ENCODE measurements at regions not wholly inside any gene's neighbourhood (a gene's known extent, or its start where the extent isn't known, plus 50 kb on each side); places are given as distances from the start of the nearest gene placed in this dataset.
"Not testable (repeated sequence)": the region's sequence is repeated elsewhere in the genome, so short reads cannot be mapped to it uniquely, and the experiment has no call there.

DNA sequence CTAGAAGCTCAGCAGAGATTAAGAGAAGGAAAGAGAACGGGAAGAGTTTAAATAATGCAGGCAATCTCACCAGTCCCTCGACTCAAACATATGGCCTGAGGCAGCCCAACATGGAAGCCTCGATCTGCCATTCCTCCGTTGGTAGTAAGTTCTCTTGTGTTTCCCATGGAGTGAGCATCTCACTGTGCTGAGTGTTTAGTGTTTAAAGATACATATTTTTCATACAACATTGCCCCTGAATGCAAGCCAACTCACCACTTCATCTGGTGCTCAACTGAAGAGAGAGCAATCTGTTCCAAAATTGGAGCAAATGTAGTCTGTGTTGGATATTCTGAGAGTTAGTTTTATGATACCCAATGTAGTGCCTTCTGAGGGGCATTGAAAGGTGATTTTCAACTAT is 171.5 kb upstream of the ATP10B start:
- no peak for TF ChIP-seq ZFX (IDR thresholded peaks at IDR 0.05; ENCODE audit: borderline replicate concordance)
- no peak for TF ChIP-seq CTCF (IDR thresholded peaks at IDR 0.05)
- H3K27ac ChIP-seq = no peak overlapping the region

- H3K27ac ChIP-seq = no peak overlapping the region
- TF ChIP-seq ZFX (IDR thresholded peaks at IDR 0.05; ENCODE audit: borderline replicate concordance) (no peak), CTCF (IDR thresholded peaks at IDR 0.05) (no peak)
Observed at GRCh38 chr5:161022151-161022550, 170.1 kb upstream of the ATP10B start.

DNA sequence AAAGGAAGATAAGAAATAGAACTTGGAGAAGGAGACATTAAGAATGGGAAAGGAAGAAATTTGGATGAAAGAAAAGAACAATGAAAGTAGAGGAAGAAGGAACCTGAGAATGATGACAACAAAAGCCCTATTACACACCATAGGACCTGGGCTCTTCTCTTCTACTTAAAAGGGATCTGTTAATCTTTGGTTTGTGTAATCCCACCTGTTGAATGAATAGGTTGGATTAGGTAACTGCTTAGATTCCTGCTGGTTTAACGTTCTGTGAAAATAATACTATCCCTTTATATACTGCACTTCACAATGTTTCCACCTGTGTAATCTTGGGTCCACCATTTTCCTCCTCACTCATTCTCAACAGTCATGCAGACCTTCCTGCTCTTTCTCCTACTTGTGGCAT is 157.8 kb upstream of the ATP10B start:
- no peak overlapping the region for H3K27ac ChIP-seq
- no peak for TF ChIP-seq CTCF (IDR thresholded peaks at IDR 0.05)
- no peak for TF ChIP-seq ZFX (IDR thresholded peaks at IDR 0.05; ENCODE audit: borderline replicate concordance)

- TF ChIP-seq ZFX (IDR thresholded peaks at IDR 0.05; ENCODE audit: borderline replicate concordance) (no peak), CTCF (IDR thresholded peaks at IDR 0.05) (no peak)
- H3K27ac ChIP-seq = no peak overlapping the region
Observed at GRCh38 chr5:161009194-161009593, 157.2 kb upstream of the ATP10B start.

DNA sequence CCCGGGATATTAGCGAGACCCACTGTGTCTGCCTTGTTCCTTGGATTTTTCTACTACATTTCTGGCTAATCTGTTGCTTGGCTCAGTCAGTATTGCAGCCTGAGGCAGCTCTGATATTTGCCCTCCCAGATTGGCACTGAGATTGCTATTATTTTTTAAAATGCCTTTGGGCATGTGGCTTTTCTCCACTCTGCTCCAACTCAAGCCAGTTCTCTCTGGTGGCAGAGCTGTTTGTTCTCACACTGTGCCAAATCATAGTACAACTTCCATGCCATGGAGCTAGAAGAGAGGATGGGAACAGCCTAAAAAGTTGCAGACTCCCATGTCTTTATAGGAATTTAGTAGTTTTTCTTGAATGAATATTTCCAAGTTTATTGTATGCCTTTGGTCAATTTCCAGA is 155.9 kb upstream of the ATP10B start:
- peak overlapping the region; percentile 25; the same call in 1 of the 2 replicates for H3K27ac ChIP-seq
- TF ChIP-seq CTCF (IDR thresholded peaks at IDR 0.05) = no peak
- no peak for TF ChIP-seq ZFX (IDR thresholded peaks at IDR 0.05; ENCODE audit: borderline replicate concordance)

DNA sequence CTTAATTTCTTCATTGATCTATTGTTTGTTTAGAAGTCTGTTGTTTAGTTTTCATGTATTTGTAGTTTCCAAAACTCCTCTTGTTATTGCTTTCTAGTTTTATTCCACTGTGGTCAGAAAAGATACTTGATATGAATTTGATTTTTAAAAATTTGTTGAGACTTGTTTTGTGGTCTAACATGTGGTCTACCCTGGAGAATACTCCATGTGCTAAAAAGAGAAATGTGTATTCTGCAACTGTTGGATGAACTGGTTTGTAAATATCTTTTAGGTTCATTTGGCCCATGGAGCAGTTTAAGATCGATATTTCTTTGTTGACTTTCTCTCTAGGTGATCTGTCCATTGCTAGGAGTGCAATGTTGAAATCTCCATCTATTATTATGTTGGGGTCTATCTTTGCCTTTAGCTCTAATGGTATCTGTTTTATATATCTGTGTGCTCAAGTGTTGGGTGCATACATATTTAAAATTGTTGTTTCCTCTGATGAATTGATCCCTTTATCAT is 150.6 kb upstream of the ATP10B start:
- H3K27ac ChIP-seq = no peak overlapping the region
- TF ChIP-seq ZFX (IDR thresholded peaks at IDR 0.05; ENCODE audit: borderline replicate concordance) = no peak
- no peak for TF ChIP-seq CTCF (IDR thresholded peaks at IDR 0.05)

GRCh38 chr5:161001604-161002003 is 149.6 kb upstream of the ATP10B start:
- H3K27ac ChIP-seq = no peak overlapping the region
- TF ChIP-seq ZFX (IDR thresholded peaks at IDR 0.05; ENCODE audit: borderline replicate concordance) (no peak), CTCF (IDR thresholded peaks at IDR 0.05) (no peak)

GRCh38 chr5:161001142-161001541 is 149.1 kb upstream of the ATP10B start:
- H3K27ac ChIP-seq = not testable (repeated sequence)

Data from 22Rv1 (cell line).